Right kidney (tissue), 1 donor: ENCODE measurements at regions not wholly inside any gene's neighbourhood (a gene's known extent, or its start where the extent isn't known, plus 50 kb on each side); places are given as distances from the start of the nearest gene placed in this dataset.

Source experiments
- DNase-seq: peaks from one replicate; pipeline ENCODE4 v3.0.0-alpha.2; 2016

DNA sequence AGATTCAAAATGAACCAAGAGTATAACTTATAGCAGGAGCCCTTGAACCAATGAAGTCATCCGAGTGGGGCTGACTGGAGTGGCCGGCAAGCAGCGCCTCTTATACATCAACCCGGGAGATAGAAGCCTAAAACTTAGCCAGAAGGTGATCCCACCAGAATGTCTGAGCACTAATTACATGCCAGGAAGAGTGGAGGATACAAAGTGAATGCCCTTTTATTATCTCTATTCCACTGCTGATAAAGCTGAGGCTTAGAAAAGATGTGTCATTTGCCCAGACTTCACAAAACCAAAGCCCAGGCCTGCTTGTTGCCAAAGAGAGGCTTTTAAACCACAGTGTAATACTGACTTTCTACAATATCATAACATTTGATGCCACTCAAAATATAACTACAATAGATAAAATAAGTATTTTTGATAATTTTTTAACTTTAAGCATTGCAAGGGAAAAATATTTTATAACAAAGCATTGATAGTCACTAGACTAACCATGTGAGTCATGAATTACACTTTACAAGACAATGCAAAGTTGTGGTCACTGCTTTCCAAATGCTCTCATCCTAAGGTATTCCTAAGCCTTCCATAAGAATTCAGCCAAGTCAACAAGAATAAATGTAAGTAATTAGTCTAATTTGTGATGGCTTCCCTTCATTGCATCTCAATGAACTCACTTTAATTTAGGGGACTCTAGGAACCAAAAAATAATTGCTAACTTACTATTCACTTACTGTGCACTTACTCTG is 58.6 kb upstream of the ARID5B start:
- no peak for DNase-seq

DNA sequence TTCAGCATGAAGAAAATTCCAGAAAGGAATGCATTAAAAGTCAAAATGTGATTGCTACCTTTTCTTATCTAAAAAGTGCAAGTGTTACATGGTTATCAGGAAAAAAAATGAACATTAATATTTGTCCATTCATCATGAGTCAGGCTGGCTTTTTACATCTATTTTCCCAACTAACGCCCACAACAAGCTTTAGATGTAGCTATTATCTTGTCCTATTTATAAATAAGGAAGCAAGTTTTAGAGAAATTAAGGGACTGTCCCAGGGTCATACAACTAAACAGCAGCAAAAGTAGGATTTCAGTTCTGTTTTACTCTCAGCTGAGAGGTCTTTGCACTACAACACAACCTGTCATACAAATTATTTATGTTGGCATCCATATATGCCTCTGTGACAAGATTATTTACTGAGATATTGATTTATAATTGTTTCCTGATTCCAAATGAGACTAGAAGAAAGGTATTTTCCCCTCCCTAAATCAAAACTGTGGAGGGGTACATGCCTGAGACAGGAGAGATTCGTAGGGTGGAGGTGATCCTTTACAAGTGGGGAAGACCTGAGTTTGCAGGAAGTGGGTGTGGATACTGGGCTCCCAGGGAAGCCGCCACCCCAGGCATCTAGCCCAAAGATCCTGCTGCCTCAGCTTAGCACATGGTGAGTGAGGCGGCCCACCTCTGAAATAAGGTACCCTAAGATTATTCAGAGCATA is 57.2 kb upstream of the ARID5B start:
- no peak for DNase-seq

DNA sequence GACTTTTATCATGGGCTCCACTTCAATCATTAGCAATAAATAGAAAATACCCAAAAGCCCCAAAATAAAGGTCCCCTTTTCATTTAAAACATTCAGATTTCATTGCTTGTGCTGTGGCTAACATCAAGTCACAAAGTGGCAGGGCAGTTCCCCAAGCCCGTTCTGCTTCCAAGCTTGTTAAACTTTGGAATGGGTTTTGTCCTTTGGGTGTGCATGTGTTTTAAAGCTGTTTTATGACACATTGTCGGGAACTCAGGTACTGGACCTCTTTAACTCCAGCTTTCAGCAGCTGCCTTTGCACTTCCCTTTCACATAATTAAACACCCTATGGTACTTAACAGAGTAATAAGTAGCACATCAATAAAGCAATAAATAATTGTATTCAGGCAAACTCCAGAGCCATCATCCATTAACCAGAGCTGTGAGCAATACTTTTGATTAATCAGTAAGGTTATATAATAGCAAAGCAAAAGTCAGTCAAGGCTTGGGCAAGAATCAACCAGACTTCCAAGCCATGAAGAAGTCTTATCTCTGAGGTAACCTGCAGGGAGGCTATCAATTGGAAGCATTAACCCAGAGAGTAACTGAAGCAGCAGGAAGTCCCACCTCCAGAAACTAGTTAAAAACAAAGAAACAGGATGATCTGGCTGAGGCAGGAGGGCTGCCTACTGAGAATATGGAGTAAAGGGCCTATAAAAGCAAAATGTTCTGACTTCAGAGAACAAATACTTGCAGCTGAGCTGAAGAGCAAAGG is 56.1 kb upstream of the ARID5B start:
- no peak for DNase-seq

DNA sequence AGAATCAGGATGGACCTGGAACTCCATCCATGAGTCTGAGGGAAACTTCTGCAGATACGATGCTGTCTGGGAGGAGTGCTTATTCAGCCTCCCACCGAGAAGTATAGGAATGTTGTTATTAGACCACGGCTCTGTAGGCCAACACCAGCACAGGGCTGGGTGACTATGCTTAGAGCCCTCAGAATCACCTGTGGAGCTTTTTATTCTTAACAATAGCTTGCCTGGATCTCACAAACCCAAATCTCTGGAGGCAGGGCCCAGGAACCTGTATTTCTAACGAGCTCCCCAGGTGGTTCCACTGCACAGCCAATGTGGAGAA is 55.6 kb upstream of the ARID5B start:
- no peak for DNase-seq

DNA sequence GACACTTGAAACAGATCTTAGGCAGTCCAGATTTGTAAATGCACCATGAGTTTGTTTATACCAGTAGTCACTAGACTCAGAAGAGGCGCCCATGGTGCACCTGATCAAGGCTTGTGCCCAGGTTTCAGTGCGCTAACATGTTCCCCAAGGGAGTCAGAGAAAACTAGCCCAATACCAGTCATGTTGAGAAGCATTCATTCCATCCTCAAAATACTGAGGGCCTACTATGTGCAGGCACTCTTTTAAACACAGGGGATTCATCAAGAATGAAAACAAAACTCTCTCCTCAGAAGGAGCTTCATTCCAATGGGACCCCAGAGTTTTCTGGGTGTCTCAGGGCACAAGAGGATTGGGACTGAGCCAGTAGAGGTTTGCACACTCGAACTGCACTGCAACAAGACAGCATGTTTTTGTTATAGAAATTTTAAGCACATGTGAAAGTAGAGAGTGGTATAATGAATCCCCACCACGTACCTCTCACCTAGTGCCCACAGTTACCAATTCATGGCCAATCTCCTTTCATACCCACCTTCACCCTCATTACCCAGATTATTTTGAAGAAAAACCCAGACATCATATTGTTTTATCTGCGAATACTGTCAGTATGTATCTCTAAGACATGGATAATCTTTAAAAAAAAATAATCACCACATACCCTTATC is 55.0 kb upstream of the ARID5B start:
- DNase-seq, result no peak

DNA sequence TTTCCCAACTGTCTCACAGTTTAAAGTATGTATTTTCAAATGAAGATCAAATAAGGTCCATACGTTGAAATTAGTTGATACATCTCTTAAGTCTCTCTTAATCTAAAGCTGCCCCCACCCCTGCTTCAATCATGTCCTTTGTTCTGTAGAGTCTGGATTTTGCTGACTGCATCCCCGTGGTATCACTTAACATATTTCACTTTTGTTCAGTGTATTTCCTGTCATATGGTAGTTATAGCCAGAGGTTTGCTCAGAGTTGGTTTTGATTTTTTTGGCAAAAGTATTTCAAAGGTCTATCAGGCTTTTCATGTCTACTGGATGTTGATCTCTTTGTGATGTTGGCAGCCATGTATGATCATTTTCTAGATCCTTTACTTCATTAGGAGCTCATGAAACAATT is 54.4 kb upstream of the ARID5B start:
- no peak for DNase-seq

DNA sequence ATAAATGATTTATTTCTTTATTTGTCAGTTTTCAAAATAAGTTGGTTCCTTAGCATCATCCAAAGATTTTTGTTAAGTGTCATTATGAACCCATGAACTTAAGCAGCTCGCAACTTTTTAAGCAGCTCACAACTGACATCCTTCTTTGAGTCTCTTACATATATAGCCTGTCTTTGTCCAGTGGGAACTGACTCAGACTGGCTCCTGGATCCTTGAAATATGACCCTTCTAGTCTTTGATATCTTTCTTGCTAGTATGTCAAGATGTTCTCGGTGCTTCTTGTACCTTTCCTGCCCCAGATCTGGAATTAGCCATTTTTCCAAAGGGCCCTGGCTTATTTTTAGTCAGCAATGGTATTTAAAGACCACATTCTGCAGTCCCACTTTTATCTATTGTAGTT is 53.9 kb upstream of the ARID5B start:
- DNase-seq, result no peak

DNA sequence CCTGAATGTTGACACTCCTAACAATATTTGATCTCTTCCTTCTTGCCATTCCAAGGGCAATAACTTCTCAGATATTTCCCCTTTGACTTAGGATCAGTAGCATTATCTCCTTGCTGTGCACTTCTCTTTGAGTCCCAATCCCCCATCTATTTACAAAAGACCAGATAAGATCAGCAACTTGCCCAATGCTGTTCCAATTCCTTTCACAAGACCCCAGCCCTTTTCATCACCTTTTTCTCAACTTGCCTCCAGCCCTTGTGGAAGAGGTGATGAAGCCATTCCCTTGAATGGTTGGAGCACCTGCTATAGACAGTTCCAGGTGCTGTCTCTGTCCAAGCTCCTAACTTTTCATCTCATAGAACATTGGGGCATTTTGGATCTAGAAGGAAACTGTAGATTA is 51.1 kb upstream of the ARID5B start:
- DNase-seq, result no peak
